Mesodermal cell (in vitro differentiated cells): ENCODE measurements at regions not wholly inside any gene's neighbourhood (a gene's known extent, or its start where the extent isn't known, plus 50 kb on each side); places are given as distances from the start of the nearest gene placed in this dataset.
A peak's percentile ranks its signal among the peaks of the same experiment; 100 is the strongest.

ENCODE experiments used
- H3K27ac ChIP-seq: 2 replicates; pipeline ENCODE4 v1.7.0; 2013; ENCODE audit warnings: mild to moderate bottlenecking, low read depth, low read length, moderate library complexity; ENCODE audit not compliant: severe bottlenecking
- H3K36me3 ChIP-seq: 2 replicates; pipeline ENCODE4 v1.7.1; 2013; ENCODE audit warnings: mild to moderate bottlenecking, low read length, moderate library complexity; ENCODE audit not compliant: control insufficient read depth, insufficient read depth
- H3K4me1 ChIP-seq: one replicate; pipeline ENCODE4 v1.7.1; 2013; ENCODE audit warnings: mild to moderate bottlenecking, low read length; ENCODE audit not compliant: insufficient read depth, control insufficient read depth, poor library complexity, severe bottlenecking
- H3K4me3 ChIP-seq: 2 replicates; pipeline ENCODE4 v1.7.0; 2013; ENCODE audit warnings: low read length, control low read depth, mild to moderate bottlenecking; ENCODE audit not compliant: insufficient read depth, poor library complexity, severe bottlenecking; ENCODE audit errors: extremely low read depth
- H3K9me3 ChIP-seq: 2 replicates; pipeline ENCODE4 v1.7.1; 2013; ENCODE audit warnings: mild to moderate bottlenecking, low read length, moderate library complexity; ENCODE audit not compliant: control insufficient read depth
- WGBS, 2 experiments: methylation state at CpG; one replicate each; pipeline ENCODE4 v1.1.5; 2013; ENCODE audit warnings: missing lambda C conversion rate in 2 of 2; ENCODE audit not compliant: insufficient coverage in 2 of 2; 5-methylcytosine and 5-hydroxymethylcytosine counted together

DNA sequence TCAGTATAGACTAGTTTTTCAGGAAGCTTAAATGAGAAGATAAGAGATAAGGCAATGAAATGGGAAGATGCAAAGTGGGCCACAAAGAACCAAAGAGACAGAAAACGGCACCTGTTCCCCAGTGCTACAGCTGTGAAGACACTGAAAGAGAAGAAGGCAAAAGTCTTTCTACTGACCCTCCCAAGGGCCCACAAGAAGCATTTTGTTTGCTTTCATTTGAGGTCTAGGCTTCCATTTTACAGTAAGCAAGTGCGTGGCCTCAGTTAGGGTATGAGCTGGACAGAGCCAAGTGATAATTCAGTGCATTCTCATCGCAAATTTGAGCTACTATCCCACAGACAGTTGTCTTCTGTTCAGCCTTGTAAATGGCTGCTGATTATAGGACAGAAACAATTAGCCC, 53.4 kb upstream of the STK17B start:
- Histone ChIP-seq H3K9me3 (no peaks in the 10 kb centered on the region), H3K36me3 (peaks cover 34% of the 10 kb centered on the region), H3K4me3 (no peak overlapping the region), H3K4me1 (no peaks in the 10 kb centered on the region), H3K27ac (no peak overlapping the region)
- 100% methylated on average over 2 of the region's 3 CpGs for WGBS, 2 experiments

DNA sequence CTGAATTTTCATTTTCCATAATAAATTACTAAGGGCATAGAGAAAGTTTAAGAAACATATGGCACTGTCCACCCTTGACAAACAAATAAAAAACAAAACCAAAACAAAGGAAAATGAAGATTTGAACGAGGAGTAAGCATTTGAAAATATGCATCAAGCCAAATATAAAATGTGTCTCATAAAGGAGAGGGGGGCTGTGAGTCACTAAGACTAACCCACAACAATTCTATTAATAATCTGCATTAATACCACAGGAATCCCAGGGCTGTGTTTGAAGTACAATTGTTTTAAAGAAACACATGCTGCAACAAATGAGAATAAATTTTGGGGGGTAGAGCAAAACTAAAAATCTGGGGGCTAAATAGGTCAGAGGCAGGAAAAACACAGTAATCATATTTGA, 53.8 kb upstream of the STK17B start:
- no CpG with 5 or more reads among the region's 1 CpG for WGBS, 2 experiments
- no peak overlapping the region for H3K27ac ChIP-seq
- no peaks in the 10 kb centered on the region for H3K9me3 ChIP-seq

DNA sequence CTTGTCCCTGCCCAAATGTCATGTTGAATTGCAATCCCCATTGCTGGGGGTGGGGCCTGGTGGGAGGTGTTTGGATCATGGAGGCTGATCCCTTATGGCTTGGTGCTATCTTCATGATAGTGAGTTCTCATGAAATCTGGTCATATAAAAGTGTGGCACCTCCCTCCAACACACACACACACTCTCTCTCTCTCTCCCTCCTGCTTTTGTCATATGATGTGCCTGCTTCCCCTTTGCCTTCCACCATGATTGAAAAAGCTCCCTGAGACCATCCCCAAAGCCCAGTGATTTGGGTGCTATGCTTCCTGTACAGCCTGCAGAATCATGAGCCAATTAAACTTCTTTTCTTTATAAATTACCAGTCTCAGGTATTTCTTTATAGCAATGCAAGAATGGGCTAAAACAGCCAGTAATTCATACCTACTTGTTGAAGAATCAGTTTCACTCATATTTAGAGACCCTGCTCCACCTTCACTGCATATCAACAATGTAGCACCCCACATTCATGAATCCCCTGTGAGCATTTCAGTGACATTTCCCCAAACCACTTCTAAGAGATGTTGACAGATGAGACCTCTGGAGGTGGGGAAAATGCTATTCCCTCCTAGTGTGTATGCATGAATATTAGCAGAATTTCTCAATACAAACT, 54.8 kb upstream of the STK17B start:
- peaks cover 33% of the 10 kb centered on the region for H3K36me3 ChIP-seq
- no peak overlapping the region for H3K27ac ChIP-seq
- H3K9me3 ChIP-seq: no peaks in the 10 kb centered on the region
- H3K4me3 ChIP-seq: no peak overlapping the region
- no peaks in the 10 kb centered on the region for H3K4me1 ChIP-seq

More for the DNA sequence above, 53.8 kb upstream of the STK17B start:
- Histone ChIP-seq H3K36me3 (peaks cover 34% of the 10 kb centered on the region), H3K4me3 (no peak overlapping the region), H3K4me1 (no peaks in the 10 kb centered on the region)

DNA sequence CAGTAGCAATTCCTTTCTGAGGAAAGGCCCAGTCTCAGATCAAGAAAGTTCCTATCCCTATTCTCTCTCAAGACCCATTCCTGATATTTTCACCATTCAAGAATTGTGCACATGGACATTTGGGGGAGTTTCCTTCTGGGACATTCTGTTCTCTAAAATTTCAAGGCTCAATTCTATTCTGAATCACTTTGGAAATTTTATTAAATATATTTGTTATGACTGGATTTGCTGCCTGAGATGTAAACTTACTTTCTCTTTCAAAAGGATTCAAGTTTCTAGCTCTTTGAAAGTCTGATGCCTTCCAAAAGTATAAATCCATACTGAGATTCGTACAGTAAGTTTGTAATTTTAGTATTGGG, 55.3 kb upstream of the STK17B start:
- WGBS, 2 experiments: no CpG with 5 or more reads among the region's 1 CpG
- Histone ChIP-seq H3K36me3 (peaks cover 30% of the 10 kb centered on the region), H3K27ac (no peak overlapping the region)

DNA sequence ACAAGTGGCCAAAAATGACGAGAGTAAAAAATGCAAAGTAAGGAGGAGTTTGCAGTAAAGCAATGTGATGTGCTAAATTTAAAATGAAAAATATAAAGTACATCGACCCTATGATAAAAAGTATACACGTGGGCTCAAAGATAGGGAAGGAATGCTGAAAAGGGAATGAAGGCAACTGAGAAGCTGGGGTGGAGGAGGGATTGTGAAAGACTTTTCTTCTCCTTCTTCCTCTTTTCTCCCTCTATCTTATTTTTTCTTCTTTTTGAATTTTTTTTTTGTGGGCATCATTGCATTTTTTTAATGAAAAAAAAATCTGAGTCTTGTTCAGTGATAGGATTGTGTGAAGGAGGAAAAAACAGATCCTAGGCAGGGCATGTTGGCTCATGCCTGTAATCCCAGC, 57.6 kb upstream of the STK17B start:
- H3K4me1 ChIP-seq: peaks cover 8% of the 10 kb centered on the region
- no peak overlapping the region for H3K27ac ChIP-seq
- WGBS, 2 experiments: 86% methylated on average over 1 of the region's 3 CpGs; no CpG with 5 or more reads in 1 of the 2 experiments
- H3K36me3 ChIP-seq: peaks cover 21% of the 10 kb centered on the region
- no peaks in the 10 kb centered on the region for H3K9me3 ChIP-seq
- no peak overlapping the region for H3K4me3 ChIP-seq

More for the DNA sequence above, 55.3 kb upstream of the STK17B start:
- no peaks in the 10 kb centered on the region for H3K9me3 ChIP-seq
- H3K4me1 ChIP-seq: no peaks in the 10 kb centered on the region
- no peak overlapping the region for H3K4me3 ChIP-seq

DNA sequence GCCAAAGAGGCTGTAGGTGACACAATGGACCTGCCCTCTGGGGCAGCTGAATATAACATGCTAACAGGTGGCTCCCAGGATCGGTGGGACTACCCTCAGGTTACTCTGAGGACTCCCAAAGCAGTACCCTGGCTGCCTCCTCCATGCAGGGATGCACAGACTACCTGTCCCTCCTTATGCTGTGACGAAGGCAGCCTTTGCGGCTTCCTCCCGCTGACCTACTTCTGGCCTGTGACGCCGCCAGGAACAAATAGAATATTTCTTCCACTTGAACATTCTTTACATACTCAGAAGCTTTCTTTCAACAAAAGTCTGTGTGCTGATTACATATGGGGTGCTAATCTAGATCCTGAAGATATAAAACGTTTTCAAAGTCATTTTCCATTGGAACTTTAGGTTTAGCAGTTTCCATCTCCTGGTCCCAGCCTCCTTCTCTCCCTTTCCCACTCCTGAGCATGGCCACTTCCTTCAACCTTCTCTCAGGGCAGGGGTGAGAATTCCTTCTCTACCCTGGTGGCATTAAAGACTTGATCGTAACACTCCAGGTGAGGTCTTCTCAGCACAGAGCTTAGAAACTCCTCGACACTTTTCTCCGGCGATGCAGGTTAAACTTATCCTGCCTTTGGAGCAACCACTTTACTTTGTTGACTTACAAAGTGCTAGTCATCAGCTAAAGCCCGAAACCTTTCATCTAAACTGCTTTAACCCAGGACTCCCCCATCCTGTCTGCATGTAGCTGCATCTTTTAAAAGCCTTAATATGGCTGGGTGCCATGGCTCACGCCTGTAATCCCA, 58.9 kb upstream of the STK17B start:
- Histone ChIP-seq H3K4me3 (no peak overlapping the region), H3K4me1 (peaks cover 10% of the 10 kb centered on the region), H3K9me3 (no peaks in the 10 kb centered on the region), H3K27ac (no peak overlapping the region), H3K36me3 (peaks cover 12% of the 10 kb centered on the region)
- 83 to 86% methylated on average over 6 to 7 of the region's 13 CpGs for WGBS, 2 experiments

DNA sequence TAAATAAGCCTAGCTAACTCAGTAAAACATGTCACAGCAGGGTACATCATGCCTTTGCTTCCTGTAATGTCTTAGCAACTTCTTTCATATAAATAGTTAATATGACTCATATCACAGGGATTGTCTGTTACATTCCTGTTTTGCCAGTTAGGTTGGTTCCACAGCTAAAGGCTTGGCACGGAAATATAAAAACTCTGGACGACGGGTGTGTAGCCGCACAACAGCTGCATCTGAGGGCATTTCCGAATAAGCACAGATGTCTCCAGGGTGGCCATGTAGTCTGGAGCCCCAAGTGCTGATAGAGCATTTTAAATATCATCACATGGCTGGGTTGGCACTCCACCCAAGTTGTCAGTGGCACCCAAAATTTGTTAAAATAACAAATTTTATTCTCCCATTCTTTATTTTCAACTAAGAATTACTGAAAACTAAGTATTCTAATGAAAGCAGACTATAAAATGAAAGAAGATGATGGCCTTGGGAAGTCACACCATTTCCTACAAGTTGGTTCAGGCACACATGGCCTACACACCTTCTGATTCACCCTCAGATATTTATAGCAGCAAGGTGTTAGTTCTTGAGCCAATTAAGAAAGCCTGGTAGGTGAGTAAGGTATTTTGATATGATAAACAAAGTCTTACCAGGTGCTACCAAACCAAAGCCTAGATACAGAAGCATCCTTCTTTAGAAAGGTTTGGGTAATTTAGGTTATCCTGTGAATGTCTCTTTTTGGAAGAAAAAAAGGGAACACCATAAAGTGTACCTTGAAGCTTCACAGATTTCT, 61.8 kb upstream of the STK17B start:
- Histone ChIP-seq H3K9me3 (no peaks in the 10 kb centered on the region), H3K4me1 (peaks cover 14% of the 10 kb centered on the region), H3K4me3 (no peak overlapping the region), H3K36me3 (peaks cover 21% of the 10 kb centered on the region), H3K27ac (no peak overlapping the region)
- WGBS, 2 experiments: 98 to 99% methylated on average over 5 of the region's 5 CpGs

DNA sequence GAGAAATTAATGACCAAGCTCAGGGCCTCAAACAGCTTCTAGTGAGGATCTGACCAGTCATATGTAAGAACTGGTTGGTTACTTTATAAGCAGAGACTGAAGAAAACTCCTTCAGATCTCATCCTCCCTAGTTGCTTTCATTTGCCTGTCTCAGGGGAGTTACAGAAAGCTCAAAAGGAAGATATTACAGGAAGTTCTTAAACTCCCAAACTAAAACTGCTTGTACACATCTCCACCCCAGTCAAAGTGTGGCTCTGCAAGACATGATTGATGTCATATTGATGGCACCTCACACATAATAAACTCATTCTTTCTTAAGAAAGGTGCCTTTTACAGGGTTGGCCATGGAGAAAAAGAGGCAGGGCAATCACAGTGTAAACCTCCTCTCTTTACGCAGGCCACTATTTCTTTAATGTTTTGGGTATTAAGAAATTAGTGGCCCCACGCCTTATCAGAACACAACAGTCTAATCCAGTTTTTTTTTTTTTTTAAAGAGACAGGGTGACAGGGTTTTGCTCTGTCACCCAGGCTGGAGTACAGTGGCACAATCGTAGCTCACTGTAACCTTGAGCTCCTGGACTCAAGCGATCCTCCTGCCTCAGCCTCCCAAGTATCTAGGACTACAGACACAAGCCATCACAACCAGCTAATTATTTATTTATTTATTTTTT, 62.6 kb upstream of the STK17B start:
- Histone ChIP-seq H3K4me1 (peaks cover 21% of the 10 kb centered on the region), H3K9me3 (no peaks in the 10 kb centered on the region), H3K4me3 (no peak overlapping the region), H3K27ac (no peak overlapping the region), H3K36me3 (peaks cover 27% of the 10 kb centered on the region)
- WGBS, 2 experiments: 100% methylated on average over 2 of the region's 4 CpGs; no CpG with 5 or more reads in 1 of the 2 experiments

DNA sequence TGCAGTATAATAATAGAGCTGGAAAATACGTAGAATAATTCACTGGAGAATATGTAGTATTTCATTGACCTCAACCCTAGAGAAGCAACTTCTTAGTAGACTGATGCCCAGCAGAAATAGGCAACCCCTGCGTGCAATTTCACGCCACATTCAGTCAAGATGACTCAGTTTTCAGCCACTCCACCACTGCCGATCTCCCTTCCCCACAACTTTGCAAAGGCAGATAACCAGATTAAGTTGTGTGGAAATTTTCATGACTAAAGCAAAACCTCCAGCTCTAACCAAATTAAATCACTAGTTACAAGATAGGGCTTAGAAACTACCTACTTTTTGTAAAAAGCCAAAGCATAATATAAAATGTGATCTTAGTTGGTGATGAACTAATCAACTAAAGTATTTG, 63.3 kb upstream of the STK17B start:
- Histone ChIP-seq H3K4me1 (peaks cover 26% of the 10 kb centered on the region), H3K36me3 (peaks cover 28% of the 10 kb centered on the region), H3K27ac (no peak overlapping the region), H3K9me3 (no peaks in the 10 kb centered on the region), H3K4me3 (no peak overlapping the region)
- WGBS, 2 experiments: 60% methylated on average over 2 of the region's 4 CpGs; no CpG with 5 or more reads in 1 of the 2 experiments

DNA sequence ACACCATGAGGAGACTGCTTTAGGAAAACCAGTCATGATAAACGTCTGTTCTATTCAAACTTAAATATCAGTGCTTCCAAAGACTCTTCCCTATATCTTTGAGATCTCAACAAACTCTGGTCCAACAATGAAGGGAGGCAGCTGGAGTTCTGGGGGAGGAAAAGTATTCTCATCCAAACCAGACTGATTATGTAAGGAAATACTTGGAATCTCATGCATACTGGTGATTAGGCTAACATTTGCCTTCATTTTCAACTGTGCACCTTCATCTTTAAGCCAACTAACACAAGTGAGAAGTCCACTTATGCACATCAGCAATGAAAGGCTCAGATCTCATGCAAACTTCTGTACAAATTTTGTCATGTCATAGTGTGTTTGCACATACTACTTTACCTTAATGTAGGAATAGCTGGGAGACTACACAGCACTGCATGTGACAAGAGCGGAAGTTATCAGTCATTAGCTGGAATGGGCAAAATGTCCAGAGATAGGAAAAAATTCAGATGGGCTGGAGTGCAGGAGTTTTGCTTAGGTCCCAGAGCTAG, 67.5 kb upstream of the STK17B start:
- H3K9me3 ChIP-seq: no peaks in the 10 kb centered on the region
- H3K36me3 ChIP-seq: peaks cover 24% of the 10 kb centered on the region
- no peak overlapping the region for H3K4me3 ChIP-seq
- peaks cover 31% of the 10 kb centered on the region for H3K4me1 ChIP-seq
- 86 to 100% methylated on average over 1 of the region's 2 CpGs for WGBS, 2 experiments
- H3K27ac ChIP-seq: peak overlapping the region; percentile 83
